Colonic mucosa (tissue), 4 donors: ENCODE measurements at regions not wholly inside any gene's neighbourhood (a gene's known extent, or its start where the extent isn't known, plus 50 kb on each side); places are given as distances from the start of the nearest gene placed in this dataset.

Source experiments
- DNase-seq: peaks from one replicate; pipeline ENCODE4 v3.0.0-alpha.2; 2020
- H3K27ac ChIP-seq: fragments of 200-600 bp; one replicate; pipeline ENCODE4 v1.8.0; 2021
- H3K27me3 ChIP-seq: fragments of 200-600 bp; one replicate; pipeline ENCODE4 v1.8.0; 2021
- H3K36me3 ChIP-seq: fragments of 200-600 bp; one replicate; pipeline ENCODE4 v1.8.0; 2021
- H3K4me1 ChIP-seq: fragments of 200-600 bp; one replicate; pipeline ENCODE4 v1.8.0; 2021; ENCODE audit warnings: mild to moderate bottlenecking
- H3K4me3 ChIP-seq: fragments of 200-600 bp; one replicate; pipeline ENCODE4 v1.8.0; 2021
- H3K9ac ChIP-seq, 2 donors: one replicate each; pipeline ENCODE4 v1.7.0; 2013; ENCODE audit warnings: control low read depth in 2 of 2, low read depth in 2 of 2, low read length in 2 of 2
- H3K9me3 ChIP-seq: fragments of 200-600 bp; one replicate; pipeline ENCODE4 v1.8.0; 2021
- CTCF ChIP-seq: fragments of 200-600 bp; IDR thresholded peaks from one replicate; pipeline ENCODE4 v1.8.0; 2022; ENCODE audit warnings: antibody characterized with exemption, mild to moderate bottlenecking
- intact Hi-C: fragments of 100-400 bp; cut with DNase I; formaldehyde crosslinking; loops from one replicate; pipeline ENCODE4 v1.14.1; 2022
- donor health status: healthy.
- donor health status: DM: no; HTN: no; CAD: no.
- donor health status: DM: no; HTN: no; CAD: no.

GRCh38 chr5:125746917-125747316, 676.3 kb upstream of the GRAMD2B start:
- H3K4me3 ChIP-seq: no peak overlapping the region
- no peak for TF ChIP-seq CTCF
- H3K9ac ChIP-seq: no peak overlapping the region
- DNase-seq: no peak
- no peaks in the 10 kb centered on the region for H3K27me3 ChIP-seq
- H3K27ac ChIP-seq: no peak overlapping the region
- intact Hi-C loops: no loop called here
- H3K9me3 ChIP-seq: no peaks in the 10 kb centered on the region
- H3K4me1 ChIP-seq: no peaks in the 10 kb centered on the region
- H3K36me3 ChIP-seq: no peaks in the 10 kb centered on the region

GRCh38 chr5:125750147-125750860, 672.9 kb upstream of the GRAMD2B start:
- Histone ChIP-seq H3K4me1 (no peaks in the 10 kb centered on the region), H3K36me3 (no peaks in the 10 kb centered on the region), H3K9me3 (no peaks in the 10 kb centered on the region), H3K27me3 (no peaks in the 10 kb centered on the region), H3K4me3 (no peak overlapping the region), H3K27ac (no peak overlapping the region), H3K9ac (no peak overlapping the region)
- no peak for DNase-seq
- TF ChIP-seq CTCF: no peak
- intact Hi-C loops: no loop called here

GRCh38 chr5:125750861-125751186, 672.4 kb upstream of the GRAMD2B start:
- TF ChIP-seq CTCF: no peak
- no peaks in the 10 kb centered on the region for H3K4me1 ChIP-seq
- H3K27me3 ChIP-seq: no peaks in the 10 kb centered on the region
- intact Hi-C loops: no loop called here
- DNase-seq: no peak
- no peaks in the 10 kb centered on the region for H3K9me3 ChIP-seq
- H3K36me3 ChIP-seq: no peaks in the 10 kb centered on the region
- no peak overlapping the region for H3K9ac ChIP-seq
- H3K27ac ChIP-seq: no peak overlapping the region
- no peak overlapping the region for H3K4me3 ChIP-seq

- no peak overlapping the region for H3K4me3 ChIP-seq
- H3K9me3 ChIP-seq: no peaks in the 10 kb centered on the region
- no peak for TF ChIP-seq CTCF
- DNase-seq: no peak
- H3K4me1 ChIP-seq: no peaks in the 10 kb centered on the region
- intact Hi-C loops: no loop called here
- no peaks in the 10 kb centered on the region for H3K27me3 ChIP-seq
- H3K27ac ChIP-seq: no peak overlapping the region
- H3K36me3 ChIP-seq: no peaks in the 10 kb centered on the region
- H3K9ac ChIP-seq: no peak overlapping the region
Measured at GRCh38 chr5:125756456-125756855, 666.8 kb upstream of the GRAMD2B start.

- H3K4me3 ChIP-seq: no peak overlapping the region
- TF ChIP-seq CTCF: no peak
- no peaks in the 10 kb centered on the region for H3K36me3 ChIP-seq
- no peaks in the 10 kb centered on the region for H3K9me3 ChIP-seq
- H3K27ac ChIP-seq: no peak overlapping the region
- intact Hi-C loops: no loop called here
- no peaks in the 10 kb centered on the region for H3K27me3 ChIP-seq
- H3K4me1 ChIP-seq: no peaks in the 10 kb centered on the region
- no peak overlapping the region for H3K9ac ChIP-seq
- DNase-seq: no peak
Measured at GRCh38 chr5:125766706-125767105, 656.5 kb upstream of the GRAMD2B start.
